HG02763 (cell line): ENCODE measurements at regions not wholly inside any gene's neighbourhood (a gene's known extent, or its start where the extent isn't known, plus 50 kb on each side); places are given as distances from the start of the nearest gene placed in this dataset.
A peak's percentile ranks its signal among the peaks of the same experiment; 100 is the strongest.

Experiments used
- ATAC-seq: cut with Tn5 transposase; IDR thresholded peaks from one replicate; pipeline ENCODE4 v1.9.1; 2021; ENCODE audit warnings: mild to moderate bottlenecking, moderate library complexity; ENCODE audit not compliant: unreplicated experiment

- ATAC-seq = no peak
Measured at GRCh38 chr10:28250782-28251181, 52.1 kb downstream of the MPP7 start.

GRCh38 chr10:28250358-28250757, 52.5 kb downstream of the MPP7 start:
- ATAC-seq = no peak

- no peak for ATAC-seq
Measured at GRCh38 chr10:28249512-28249911, 53.4 kb downstream of the MPP7 start.

GRCh38 chr10:28248092-28248491, 54.8 kb downstream of the MPP7 start:
- ATAC-seq = no peak

GRCh38 chr10:28246023-28246422, 56.8 kb downstream of the MPP7 start:
- ATAC-seq = no peak

GRCh38 chr10:28243923-28244322, 58.9 kb downstream of the MPP7 start:
- ATAC-seq = no peak

GRCh38 chr10:28242555-28243204, 60.2 kb downstream of the MPP7 start:
- ATAC-seq = no peak

GRCh38 chr10:28241741-28242399, 61.0 kb downstream of the MPP7 start:
- ATAC-seq = peak; percentile 54

GRCh38 chr10:28240400-28240799, 62.5 kb downstream of the MPP7 start:
- ATAC-seq = no peak

- no peak for ATAC-seq
Measured at GRCh38 chr10:28236591-28236990, 66.3 kb downstream of the MPP7 start.

- ATAC-seq = no peak
Measured at GRCh38 chr10:28220811-28221210, 82.1 kb downstream of the MPP7 start.

- ATAC-seq = no peak
Measured at GRCh38 chr10:28219251-28219650, 83.6 kb downstream of the MPP7 start.

- no peak for ATAC-seq
Measured at GRCh38 chr10:28217848-28218247, 85.0 kb downstream of the MPP7 start.

- ATAC-seq = no peak
Measured at GRCh38 chr10:28215930-28216329, 86.9 kb downstream of the MPP7 start.

- no peak for ATAC-seq
Measured at GRCh38 chr10:28214219-28214618, 88.6 kb downstream of the MPP7 start.

- ATAC-seq = no peak
Measured at GRCh38 chr10:28211759-28212158, 91.1 kb downstream of the MPP7 start.

- ATAC-seq = no peak
Measured at GRCh38 chr10:28207799-28208198, 95.1 kb downstream of the MPP7 start.

- ATAC-seq = no peak
Measured at GRCh38 chr10:28202941-28203352, 99.9 kb downstream of the MPP7 start.

GRCh38 chr10:28201410-28202400, 101.2 kb downstream of the MPP7 start:
- ATAC-seq = no peak

GRCh38 chr10:28200775-28201174, 102.1 kb downstream of the MPP7 start:
- ATAC-seq = no peak

- ATAC-seq = no peak
Measured at GRCh38 chr10:28199941-28200340, 102.9 kb downstream of the MPP7 start.

GRCh38 chr10:28190196-28190595, 112.7 kb downstream of the MPP7 start:
- ATAC-seq = no peak
